Tibial artery (tissue), 4 donors: ENCODE measurements at regions not wholly inside any gene's neighbourhood (a gene's known extent, or its start where the extent isn't known, plus 50 kb on each side); places are given as distances from the start of the nearest gene placed in this dataset.

ENCODE experiments used
- DNase-seq, 2 donors: peaks; one replicate each; pipeline ENCODE4 v3.0.0-alpha.2; 2019
- H3K27ac ChIP-seq, 2 donors: fragments of 200-600 bp; sonication (generic) in 1 of 2; 1 replicate in 1 of 2; 2 replicates in 1 of 2; pipeline ENCODE4 v1.5.1; 2018 to 2019; ENCODE audit warnings: mild to moderate bottlenecking in 1 of 2
- H3K27me3 ChIP-seq, 2 donors: fragments of 200-600 bp; sonication (generic) in 1 of 2; one replicate each; pipeline versions ENCODE4 v1.5.1 to v1.6.0; 2016 to 2019
- H3K36me3 ChIP-seq, 3 donors: fragments of 200-600 bp; sonication (generic) in 2 of 3; one replicate each; pipeline ENCODE4 v1.5.1; 2016 to 2019; ENCODE audit warnings: mild to moderate bottlenecking in 2 of 3
- H3K4me1 ChIP-seq, 4 donors: fragments of 200-600 bp; sonication (generic) in 2 of 4; 1 replicate in 3 of 4; 2 replicates in 1 of 4; pipeline ENCODE4 v1.5.1; 2016 to 2019
- H3K4me3 ChIP-seq, 2 donors: fragments of 200-600 bp; sonication (generic) in 1 of 2; 1 replicate in 1 of 2; 2 replicates in 1 of 2; pipeline ENCODE4 v1.5.1; 2018 to 2019; ENCODE audit warnings: mild to moderate bottlenecking in 2 of 2
- H3K9me3 ChIP-seq, 3 donors: fragments of 200-600 bp; sonication (generic) in 1 of 3; one replicate each; pipeline ENCODE4 v1.5.1; 2016 to 2019
- CTCF ChIP-seq, 2 experiments: fragments of 200-600 bp in 1 of 2; fragments of 450-650 bp in 1 of 2; IDR thresholded peaks; one replicate each; pipeline ENCODE4 v1.5.1; 2017 to 2019; ENCODE audit warnings: antibody characterized with exemption in 2 of 2, mild to moderate bottlenecking in 1 of 2, moderate library complexity in 1 of 2
- intact Hi-C: fragments of 100-400 bp; cut with DNase I; formaldehyde crosslinking; loops from one replicate; pipeline ENCODE4 v1.15.0; 2023; ENCODE audit warnings: low total_unique reads

DNA sequence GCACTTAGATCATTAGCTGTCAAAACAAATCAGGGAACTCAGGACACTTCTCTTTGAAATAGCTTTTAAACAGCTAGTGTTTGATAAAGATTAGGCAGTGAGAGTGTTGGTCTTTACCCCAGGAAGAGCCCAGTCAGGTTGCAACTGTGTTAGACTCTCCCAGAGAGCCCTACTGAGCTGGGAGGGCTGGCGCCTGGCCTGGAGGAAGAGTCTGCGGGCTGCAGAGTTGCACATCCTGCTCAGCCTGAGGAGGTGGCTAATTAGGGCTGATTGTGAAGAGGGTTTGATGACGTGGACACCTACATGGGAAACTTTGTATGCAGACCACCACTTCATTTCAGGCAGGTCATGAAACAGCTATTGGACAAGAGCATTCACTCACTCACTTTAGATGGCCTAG, 112.0 kb downstream of the TMEM174 start:
- H3K36me3 ChIP-seq = no peaks in the 10 kb centered on the region
- peaks cover 0 to 24% (median 17%) of the 10 kb centered on the region in 4 donors for H3K4me1 ChIP-seq
- no peaks in the 10 kb centered on the region for H3K9me3 ChIP-seq
- DNase-seq = no peak
- no peak overlapping the region for H3K4me3 ChIP-seq
- intact Hi-C loops = no loop called here
- H3K27me3 ChIP-seq = peaks cover 0 to 4% of the 10 kb centered on the region in 2 donors
- TF ChIP-seq CTCF (IDR thresholded peaks at IDR 0.05) = no peak
- H3K27ac ChIP-seq = no peak overlapping the region

DNA sequence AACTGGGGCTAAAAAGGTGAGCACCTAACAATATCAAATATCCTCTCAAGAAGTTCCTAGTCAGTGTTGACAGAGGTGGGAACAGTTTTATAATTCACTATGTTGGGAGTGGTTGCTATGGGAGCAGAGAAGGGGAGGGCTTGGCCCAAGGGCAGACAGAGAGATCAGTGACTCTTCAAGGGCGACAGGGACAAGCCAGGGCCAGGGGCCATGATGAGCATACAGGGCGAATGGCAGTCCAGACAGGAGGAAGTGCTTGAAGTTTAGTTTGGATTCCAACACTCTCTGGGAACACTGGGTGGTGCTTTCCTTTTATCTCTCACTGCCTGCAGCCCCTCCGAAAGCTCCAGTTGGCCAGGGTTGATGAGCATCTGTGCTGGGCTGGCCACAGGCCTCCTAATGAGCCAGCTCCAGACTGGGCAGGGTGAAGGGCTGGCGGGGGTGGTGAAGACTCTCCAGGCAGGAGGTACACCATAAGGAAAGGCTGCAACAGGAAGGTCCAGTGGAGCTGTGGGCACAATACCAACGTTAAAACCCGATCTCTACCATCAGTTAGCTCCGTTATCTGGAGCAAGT, 111.3 kb downstream of the TMEM174 start:
- no peak overlapping the region for H3K27ac ChIP-seq
- H3K4me3 ChIP-seq = no peak overlapping the region
- peaks cover 0 to 4% of the 10 kb centered on the region in 2 donors for H3K27me3 ChIP-seq
- intact Hi-C loops = no loop called here
- H3K9me3 ChIP-seq = no peaks in the 10 kb centered on the region
- no peaks in the 10 kb centered on the region for H3K36me3 ChIP-seq
- TF ChIP-seq CTCF (IDR thresholded peaks at IDR 0.05) = no peak
- DNase-seq = no peak
- peaks cover 0 to 31% (median 21%) of the 10 kb centered on the region in 4 donors for H3K4me1 ChIP-seq

DNA sequence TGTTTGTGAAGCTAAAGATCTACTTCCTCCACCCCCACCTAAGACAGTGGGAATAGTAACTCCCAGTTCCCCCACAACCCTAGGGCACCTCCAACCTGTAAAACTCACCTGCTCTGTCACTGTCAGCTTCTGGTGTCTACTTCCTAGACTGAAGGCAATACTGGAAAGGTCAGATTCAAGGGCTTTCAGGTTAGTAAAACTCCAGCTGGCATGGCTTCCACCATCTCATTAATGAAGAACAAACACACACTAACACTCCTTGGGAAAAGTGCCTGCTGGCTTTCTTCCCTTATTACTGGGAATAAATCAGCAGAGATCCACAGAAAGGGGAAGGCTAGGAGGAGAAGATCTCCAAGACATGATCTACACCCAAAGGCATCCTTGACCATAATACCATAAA, 109.9 kb downstream of the TMEM174 start:
- intact Hi-C loops = no loop called here
- TF ChIP-seq CTCF (IDR thresholded peaks at IDR 0.05) = no peak
- Histone ChIP-seq H3K4me1 (peaks cover 0 to 36% (median 22%) of the 10 kb centered on the region in 4 donors), H3K9me3 (no peaks in the 10 kb centered on the region), H3K27me3 (no peaks in the 10 kb centered on the region), H3K27ac (no peak overlapping the region), H3K36me3 (no peaks in the 10 kb centered on the region), H3K4me3 (no peak overlapping the region)
- DNase-seq = no peak

- no peak for TF ChIP-seq CTCF (IDR thresholded peaks at IDR 0.05)
- peaks cover 0 to 36% (median 22%) of the 10 kb centered on the region in 4 donors for H3K4me1 ChIP-seq
- no peak for DNase-seq
- no peak overlapping the region for H3K4me3 ChIP-seq
- no peak overlapping the region for H3K27ac ChIP-seq
- no peaks in the 10 kb centered on the region for H3K36me3 ChIP-seq
- intact Hi-C loops = no loop called here
- no peaks in the 10 kb centered on the region for H3K27me3 ChIP-seq
- H3K9me3 ChIP-seq = no peaks in the 10 kb centered on the region
Observed at GRCh38 chr5:73282383-73282782, 109.4 kb downstream of the TMEM174 start.

- Histone ChIP-seq H3K36me3 (no peaks in the 10 kb centered on the region), H3K27me3 (no peaks in the 10 kb centered on the region), H3K4me1 (peaks cover 0 to 36% (median 22%) of the 10 kb centered on the region in 4 donors), H3K27ac (peak overlapping the region; percentile 47 to 62), H3K4me3 (no peak overlapping the region), H3K9me3 (no peaks in the 10 kb centered on the region)
- no peak for TF ChIP-seq CTCF (IDR thresholded peaks at IDR 0.05)
- intact Hi-C loops = no loop called here
- DNase-seq = peak in 1 of 2 donors; percentile 45
Observed at GRCh38 chr5:73280821-73281746, 108.1 kb downstream of the TMEM174 start.
